Activated naive CD4-positive, alpha-beta T cell treated with anti-CD3 and anti-CD28 coated beads, Interleukin-2, amount 50 U/mL, for 24 hours (primary cell): ENCODE measurements at regions not wholly inside any gene's neighbourhood (a gene's known extent, or its start where the extent isn't known, plus 50 kb on each side); places are given as distances from the start of the nearest gene placed in this dataset.
A peak's percentile ranks its signal among the peaks of the same experiment; 100 is the strongest.
"Not testable (repeated sequence)": the region's sequence is repeated elsewhere in the genome, so short reads cannot be mapped to it uniquely, and the experiment has no call there.

Experiments used
- H3K27ac Mint-ChIP-seq: one replicate; pipeline ENCODE4 v1.8.0; 2021; ENCODE audit warnings: mild to moderate bottlenecking, mixed read lengths
- H3K27me3 Mint-ChIP-seq: one replicate; pipeline ENCODE4 v1.8.0; 2021; ENCODE audit warnings: mixed read lengths
- H3K36me3 Mint-ChIP-seq: one replicate; pipeline ENCODE4 v1.8.0; 2021; ENCODE audit warnings: mixed read lengths
- H3K4me1 Mint-ChIP-seq: one replicate; pipeline ENCODE4 v1.8.0; 2021; ENCODE audit warnings: mixed read lengths
- H3K4me3 Mint-ChIP-seq: one replicate; pipeline ENCODE4 v1.8.0; 2021; ENCODE audit warnings: mild to moderate bottlenecking, mixed read lengths
- H3K9me3 Mint-ChIP-seq: one replicate; pipeline ENCODE4 v1.8.0; 2021; ENCODE audit warnings: mixed read lengths

DNA sequence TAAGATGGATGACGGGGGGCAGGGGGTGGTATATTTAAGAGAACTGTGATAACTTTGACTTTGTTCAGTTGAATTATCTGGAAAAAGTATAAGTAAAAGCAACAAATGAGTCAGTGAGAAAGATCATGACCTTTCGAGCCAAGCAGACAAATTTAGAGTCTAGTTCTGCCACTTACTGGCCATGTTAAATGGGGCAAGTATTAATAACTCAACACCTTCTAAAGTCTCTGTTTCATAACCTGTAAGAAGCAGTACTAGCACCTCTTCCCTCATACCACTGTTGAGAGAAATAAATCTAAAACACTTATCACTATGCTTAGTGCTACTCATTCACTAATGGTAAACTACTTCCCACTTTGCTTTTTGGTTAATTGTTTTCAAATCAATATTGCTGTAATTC, 604.4 kb upstream of the LRRN3 start:
- no peak overlapping the region for H3K4me3 Mint-ChIP-seq
- H3K4me1 Mint-ChIP-seq, result no peaks in the 10 kb centered on the region
- H3K27me3 Mint-ChIP-seq, result no peaks in the 10 kb centered on the region
- H3K9me3 Mint-ChIP-seq, result peaks cover 11% of the 10 kb centered on the region
- H3K27ac Mint-ChIP-seq, result no peak overlapping the region
- H3K36me3 Mint-ChIP-seq, result peaks cover 5% of the 10 kb centered on the region

DNA sequence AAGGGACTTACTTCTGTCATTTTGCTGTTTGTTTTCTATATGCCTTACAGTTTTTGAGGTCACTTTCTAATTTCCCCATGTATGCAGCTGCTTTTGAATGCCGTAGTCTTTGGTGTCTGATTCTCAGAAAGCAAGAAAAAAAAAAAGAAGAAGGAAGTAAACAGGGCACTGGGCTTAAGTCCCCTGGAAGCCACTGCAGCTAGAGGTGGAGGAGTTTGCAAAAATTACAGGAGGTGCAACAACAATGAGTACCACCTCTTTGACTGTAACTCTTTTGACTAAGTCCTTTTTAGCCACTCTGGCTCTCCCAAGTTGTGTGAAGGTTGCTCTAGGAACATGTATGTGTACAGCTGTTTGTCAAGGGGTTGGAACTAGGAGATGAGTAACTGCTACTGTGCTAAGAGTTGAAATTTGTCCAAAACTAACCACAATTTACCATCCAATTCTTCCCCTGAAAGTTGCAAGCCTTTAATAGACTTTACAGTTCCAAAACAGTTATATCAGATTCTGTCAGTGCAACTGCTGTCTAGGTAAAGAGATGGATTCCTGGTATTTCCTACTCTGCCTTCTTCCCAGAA, 588.0 kb upstream of the LRRN3 start:
- no peaks in the 10 kb centered on the region for H3K9me3 Mint-ChIP-seq
- H3K36me3 Mint-ChIP-seq, result no peaks in the 10 kb centered on the region
- no peak overlapping the region for H3K4me3 Mint-ChIP-seq
- no peaks in the 10 kb centered on the region for H3K27me3 Mint-ChIP-seq
- no peak overlapping the region for H3K27ac Mint-ChIP-seq
- no peaks in the 10 kb centered on the region for H3K4me1 Mint-ChIP-seq

DNA sequence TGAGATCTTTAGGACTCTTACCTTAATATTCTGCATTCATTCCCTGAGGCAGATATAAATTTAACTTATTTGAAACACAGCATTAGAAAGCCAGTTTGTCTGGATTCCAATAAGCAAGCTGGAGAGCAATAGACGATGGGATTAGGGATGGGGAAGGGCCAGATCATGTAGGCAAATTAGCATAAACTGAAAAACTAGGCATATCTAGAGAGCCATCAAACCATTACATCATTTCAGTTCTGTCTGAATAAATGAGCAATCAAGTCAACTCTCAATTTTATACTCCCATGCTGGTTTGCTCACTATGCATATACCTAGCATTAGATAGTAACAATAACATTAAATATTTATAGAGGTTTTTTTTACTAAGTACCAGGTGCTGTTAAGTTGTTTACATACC, 583.6 kb upstream of the LRRN3 start:
- Mint-ChIP-seq H3K27ac (no peak overlapping the region), H3K36me3 (no peaks in the 10 kb centered on the region), H3K4me3 (no peak overlapping the region), H3K9me3 (no peaks in the 10 kb centered on the region), H3K27me3 (no peaks in the 10 kb centered on the region), H3K4me1 (no peaks in the 10 kb centered on the region)

DNA sequence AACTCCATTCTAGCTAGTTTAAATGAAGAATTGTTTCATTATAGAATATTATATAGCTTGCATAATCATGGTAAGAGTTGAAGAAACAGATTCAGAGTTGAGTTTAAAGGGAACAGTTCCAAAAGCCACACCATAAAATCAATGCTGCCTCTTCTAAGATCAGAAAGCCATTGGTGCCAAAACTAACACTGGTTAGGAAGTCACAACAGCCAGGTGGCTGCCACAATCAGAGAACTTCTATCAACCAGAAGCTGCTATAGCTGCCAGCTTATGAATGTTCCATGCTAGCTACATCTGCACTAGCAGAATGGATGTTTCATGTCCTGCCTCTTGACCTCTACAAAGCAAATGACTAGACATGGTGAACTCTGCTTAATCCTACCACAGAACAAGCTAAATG, 583.1 kb upstream of the LRRN3 start:
- Mint-ChIP-seq H3K27ac (no peak overlapping the region), H3K36me3 (no peaks in the 10 kb centered on the region), H3K4me1 (no peaks in the 10 kb centered on the region), H3K9me3 (no peaks in the 10 kb centered on the region), H3K4me3 (no peak overlapping the region), H3K27me3 (no peaks in the 10 kb centered on the region)

DNA sequence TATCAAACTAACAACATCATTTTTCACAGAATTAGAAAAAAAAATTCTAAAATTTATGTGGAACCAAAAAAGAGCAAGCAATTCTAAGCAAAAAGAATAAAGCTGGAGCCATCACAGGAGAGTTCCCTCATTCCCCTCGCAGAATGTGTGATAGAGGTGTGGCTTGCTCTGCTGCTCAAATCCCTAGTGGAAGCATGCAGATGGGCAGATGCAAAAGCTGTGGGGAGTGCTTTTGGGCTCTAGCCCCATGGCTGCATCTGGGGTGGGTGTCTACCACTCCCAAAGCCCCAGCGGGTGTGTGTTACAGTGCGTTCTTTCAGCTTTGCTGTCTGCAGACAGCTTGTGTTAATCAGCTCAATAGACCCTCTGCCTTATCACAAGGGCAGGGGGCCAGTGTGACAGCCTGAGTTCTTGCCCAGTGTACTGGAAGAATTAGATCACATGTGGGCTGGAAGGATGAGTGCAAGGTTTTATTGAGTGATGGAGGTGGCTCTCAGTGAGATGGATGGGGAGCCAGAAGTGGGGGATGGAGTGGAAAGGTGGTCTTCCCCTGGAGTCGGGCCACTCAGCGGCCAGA, 575.9 kb upstream of the LRRN3 start:
- H3K9me3 Mint-ChIP-seq, H3K27ac Mint-ChIP-seq, H3K4me3 Mint-ChIP-seq, H3K27me3 Mint-ChIP-seq, H3K4me1 Mint-ChIP-seq, H3K36me3 Mint-ChIP-seq: not testable (repeated sequence)

DNA sequence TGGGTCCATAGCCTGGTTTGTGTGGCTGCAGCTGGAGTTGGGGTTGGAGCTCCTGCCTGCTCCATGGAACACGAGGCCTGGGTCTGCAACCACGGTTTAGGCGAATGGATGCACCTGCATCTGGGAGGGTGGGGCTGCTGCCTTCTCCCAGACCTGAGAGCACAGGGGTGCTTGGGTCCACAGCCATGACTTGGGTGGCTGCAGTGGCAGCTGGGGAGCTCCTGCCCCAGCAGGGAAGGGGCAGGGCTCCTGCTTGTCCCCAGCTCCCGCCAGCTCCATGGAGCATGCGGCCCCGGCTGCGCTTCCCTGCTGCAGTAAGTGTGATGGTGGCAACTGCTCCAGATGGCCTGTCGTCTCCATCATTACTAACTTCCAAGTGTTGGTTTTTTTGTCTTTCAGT, 571.1 kb upstream of the LRRN3 start:
- Mint-ChIP-seq H3K9me3 (no peaks in the 10 kb centered on the region), H3K4me3 (no peak overlapping the region), H3K36me3 (no peaks in the 10 kb centered on the region), H3K27me3 (no peaks in the 10 kb centered on the region), H3K4me1 (no peaks in the 10 kb centered on the region), H3K27ac (no peak overlapping the region)

DNA sequence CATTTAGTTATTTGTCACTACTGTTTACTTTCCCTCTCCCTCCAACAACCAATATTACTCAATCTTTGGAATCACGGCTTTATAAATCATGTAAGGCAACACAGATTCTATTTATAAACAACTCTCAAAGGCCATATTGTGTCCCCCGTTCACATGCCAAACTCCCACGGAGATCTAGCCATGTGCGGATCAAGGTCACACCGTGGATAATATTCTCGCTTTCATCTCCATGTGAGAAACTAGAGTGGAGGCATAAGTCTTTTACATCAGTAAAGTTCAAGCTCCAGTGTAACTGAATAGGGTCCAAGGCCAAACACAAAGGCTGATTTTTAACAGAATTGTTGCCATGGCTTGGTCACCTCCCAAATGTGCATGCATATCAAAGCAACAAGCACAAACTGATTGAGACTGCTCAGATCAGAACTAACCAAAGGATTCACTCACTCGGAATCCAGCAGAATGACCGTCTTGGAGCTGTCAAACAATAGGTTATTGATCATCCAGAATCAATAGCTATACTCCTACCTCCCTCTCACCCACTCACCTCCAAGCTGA, 569.5 kb upstream of the LRRN3 start:
- H3K9me3 Mint-ChIP-seq, result no peaks in the 10 kb centered on the region
- no peaks in the 10 kb centered on the region for H3K4me1 Mint-ChIP-seq
- H3K4me3 Mint-ChIP-seq, result no peak overlapping the region
- no peaks in the 10 kb centered on the region for H3K36me3 Mint-ChIP-seq
- no peaks in the 10 kb centered on the region for H3K27me3 Mint-ChIP-seq
- H3K27ac Mint-ChIP-seq, result no peak overlapping the region

DNA sequence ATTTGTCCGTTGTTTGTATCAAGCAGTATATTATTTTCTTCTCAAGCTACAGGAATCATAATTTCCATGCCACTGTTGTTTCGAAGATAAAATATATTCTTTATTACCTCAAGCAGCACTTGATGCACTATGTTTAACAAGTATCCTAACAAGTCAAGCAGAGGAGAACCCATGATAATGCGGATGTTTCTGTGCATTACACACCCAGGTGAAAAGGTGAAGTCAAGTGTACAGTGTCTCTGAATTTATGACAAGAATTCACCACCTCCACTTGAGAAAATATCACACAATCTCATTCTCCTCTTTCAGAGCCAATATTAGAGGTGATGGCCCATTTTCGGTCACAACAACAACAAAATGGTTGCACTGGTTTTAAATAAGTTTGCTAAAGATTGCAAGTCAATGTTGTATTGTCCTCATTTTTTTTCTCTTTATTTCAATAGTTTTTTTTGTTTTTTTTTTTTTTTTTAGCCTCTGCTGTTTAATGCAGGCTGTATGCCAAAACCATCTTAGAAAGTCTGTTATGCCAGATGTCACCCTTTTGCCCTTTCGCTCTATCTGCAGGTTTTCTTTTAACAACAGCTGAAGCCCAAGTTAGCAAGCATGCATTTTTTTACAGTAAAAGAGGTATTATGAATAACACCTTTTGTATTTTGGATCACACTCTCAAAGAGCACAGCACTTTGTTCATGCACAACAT, 568.7 kb upstream of the LRRN3 start:
- Mint-ChIP-seq H3K9me3 (no peaks in the 10 kb centered on the region), H3K27ac (no peak overlapping the region), H3K4me1 (no peaks in the 10 kb centered on the region), H3K36me3 (no peaks in the 10 kb centered on the region), H3K27me3 (no peaks in the 10 kb centered on the region), H3K4me3 (no peak overlapping the region)

DNA sequence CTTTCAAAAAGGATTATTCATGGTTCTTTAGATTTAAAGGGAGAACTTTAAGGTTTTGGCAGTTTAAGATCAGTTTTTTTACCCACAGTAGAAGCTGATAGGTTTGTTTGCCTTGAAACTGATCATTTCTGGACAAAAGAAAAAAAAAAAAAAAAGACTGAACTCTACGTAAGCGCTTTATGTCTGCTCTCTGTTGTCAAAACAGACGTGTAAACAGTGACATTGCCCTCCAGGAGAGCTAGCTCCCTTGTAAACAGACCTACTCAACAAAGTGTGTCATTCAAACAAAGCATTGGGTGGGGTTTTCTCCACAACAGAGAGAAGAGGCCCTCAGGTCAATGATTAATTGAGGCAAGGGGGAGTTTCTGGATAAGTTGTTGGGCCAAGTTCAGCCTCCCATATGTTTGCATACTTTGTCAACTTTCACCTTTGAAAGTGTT, 568.1 kb upstream of the LRRN3 start:
- Mint-ChIP-seq H3K27me3 (no peaks in the 10 kb centered on the region), H3K4me1 (no peaks in the 10 kb centered on the region), H3K27ac (no peak overlapping the region), H3K36me3 (no peaks in the 10 kb centered on the region), H3K4me3 (no peak overlapping the region), H3K9me3 (no peaks in the 10 kb centered on the region)

DNA sequence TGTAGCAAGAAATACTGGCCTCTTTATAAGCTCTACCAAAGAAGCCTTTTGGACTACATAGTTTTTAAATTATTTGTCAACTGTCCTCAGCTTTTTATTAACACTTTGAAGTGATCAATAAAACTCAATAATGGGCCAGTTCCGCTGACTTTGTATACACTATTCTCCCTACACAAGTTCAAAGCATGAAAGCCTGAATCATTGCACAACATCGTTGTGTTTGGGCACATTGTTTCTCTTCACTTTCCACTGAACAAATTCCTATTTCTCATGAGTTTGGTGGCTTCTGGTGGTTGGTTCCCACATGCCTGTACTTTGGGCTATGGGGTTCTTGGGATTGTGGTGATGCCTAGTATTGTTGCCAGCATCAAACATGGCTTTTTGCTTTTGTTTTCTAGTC, 561.8 kb upstream of the LRRN3 start:
- no peaks in the 10 kb centered on the region for H3K27me3 Mint-ChIP-seq
- no peaks in the 10 kb centered on the region for H3K36me3 Mint-ChIP-seq
- no peak overlapping the region for H3K4me3 Mint-ChIP-seq
- no peak overlapping the region for H3K27ac Mint-ChIP-seq
- no peaks in the 10 kb centered on the region for H3K4me1 Mint-ChIP-seq
- no peaks in the 10 kb centered on the region for H3K9me3 Mint-ChIP-seq

DNA sequence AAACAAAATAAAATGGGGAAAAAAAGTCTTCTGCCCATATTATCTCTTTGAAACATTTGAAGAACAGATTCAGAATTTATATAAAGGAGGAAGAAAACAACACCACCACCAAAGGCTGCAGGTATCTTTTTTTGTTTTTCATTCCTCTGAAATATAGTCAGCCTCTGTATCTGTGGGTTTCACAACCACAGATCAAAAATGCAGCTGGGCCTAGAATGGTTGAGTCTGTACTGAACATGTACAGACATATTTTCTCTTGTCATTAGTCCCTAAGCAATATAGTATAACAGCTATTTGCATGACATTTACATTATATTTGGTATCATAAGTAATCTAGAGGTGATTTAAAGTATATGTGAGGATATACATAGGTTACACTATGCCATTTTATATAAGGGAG, 559.7 kb upstream of the LRRN3 start:
- H3K9me3 Mint-ChIP-seq, result no peaks in the 10 kb centered on the region
- no peak overlapping the region for H3K4me3 Mint-ChIP-seq
- H3K27me3 Mint-ChIP-seq, result no peaks in the 10 kb centered on the region
- no peaks in the 10 kb centered on the region for H3K36me3 Mint-ChIP-seq
- H3K27ac Mint-ChIP-seq, result no peak overlapping the region
- no peaks in the 10 kb centered on the region for H3K4me1 Mint-ChIP-seq

DNA sequence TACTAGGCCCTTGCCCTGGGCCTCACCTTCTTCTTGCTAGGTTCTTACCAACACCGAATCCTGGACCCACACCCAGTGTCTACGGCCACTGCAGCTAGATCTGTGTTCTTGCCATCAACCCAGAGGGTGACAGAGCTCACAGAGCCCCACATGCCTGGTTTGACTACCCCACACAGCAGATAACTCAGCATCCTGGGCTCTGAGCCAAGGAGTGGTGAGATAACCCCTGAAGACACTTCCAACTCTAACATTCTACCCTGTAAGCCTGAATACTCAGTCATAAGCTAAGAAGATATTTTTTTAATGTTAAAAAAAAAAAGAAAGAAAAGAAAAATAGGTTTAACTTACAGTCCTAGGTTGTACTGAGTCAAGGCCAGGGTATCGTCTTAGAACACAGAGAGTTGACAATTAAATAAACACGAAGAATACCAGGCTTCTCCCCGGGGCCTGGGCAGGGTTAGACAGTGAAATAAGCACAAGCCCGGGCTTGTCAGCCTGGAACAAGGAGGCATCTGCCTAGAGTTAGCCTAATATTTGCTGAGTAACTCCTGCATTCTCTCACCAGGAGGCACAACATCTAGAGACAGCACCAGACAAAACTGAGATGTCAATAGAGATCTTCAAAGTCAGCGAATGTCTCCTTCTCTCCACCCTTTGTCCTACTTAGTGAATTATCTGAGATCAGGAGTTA, 556.5 kb upstream of the LRRN3 start:
- Mint-ChIP-seq H3K27me3 (no peaks in the 10 kb centered on the region), H3K27ac (no peak overlapping the region)

DNA sequence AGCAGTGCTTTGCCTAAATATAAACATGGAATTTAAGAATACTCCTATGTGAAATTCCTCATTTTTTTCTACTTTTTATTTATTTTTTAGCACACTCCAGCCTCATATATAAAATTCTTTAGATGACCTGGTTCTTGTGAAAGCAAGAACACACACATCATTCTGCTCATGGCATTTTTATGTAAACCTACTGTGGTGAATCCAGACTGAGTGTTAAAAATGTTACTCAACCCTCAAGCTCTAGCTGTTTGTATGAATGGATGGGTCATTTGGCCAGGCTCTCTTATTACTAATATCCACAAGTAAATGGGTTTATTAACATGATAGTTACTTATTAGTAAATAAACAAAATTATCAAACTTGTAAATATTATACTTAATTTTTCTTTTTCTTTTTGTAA, 551.7 kb upstream of the LRRN3 start:
- Mint-ChIP-seq H3K4me3 (no peak overlapping the region), H3K4me1 (no peaks in the 10 kb centered on the region), H3K27me3 (no peaks in the 10 kb centered on the region), H3K36me3 (no peaks in the 10 kb centered on the region), H3K27ac (no peak overlapping the region), H3K9me3 (no peaks in the 10 kb centered on the region)

More for the DNA sequence above, 556.5 kb upstream of the LRRN3 start:
- no peaks in the 10 kb centered on the region for H3K36me3 Mint-ChIP-seq
- no peak overlapping the region for H3K4me3 Mint-ChIP-seq
- no peaks in the 10 kb centered on the region for H3K4me1 Mint-ChIP-seq
- H3K9me3 Mint-ChIP-seq, result no peaks in the 10 kb centered on the region

DNA sequence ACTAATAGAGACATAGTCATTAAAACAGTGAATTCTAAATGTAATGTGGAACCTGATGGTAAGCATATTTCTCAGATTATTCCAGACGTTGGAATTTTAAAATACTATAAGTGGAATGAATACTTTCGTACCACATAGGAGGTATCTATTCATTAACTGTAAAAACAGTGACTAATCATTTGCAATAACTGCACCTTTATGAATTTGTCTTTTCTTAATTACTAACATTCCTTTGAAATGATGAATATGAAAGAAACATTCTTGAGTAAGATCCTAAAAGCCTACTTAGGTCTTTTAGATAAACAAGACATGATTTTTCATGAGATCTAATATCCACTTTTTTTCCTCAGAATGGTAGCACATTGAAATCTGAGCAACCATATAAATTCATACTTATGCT, 549.0 kb upstream of the LRRN3 start:
- Mint-ChIP-seq H3K27ac (no peak overlapping the region), H3K36me3 (no peaks in the 10 kb centered on the region), H3K9me3 (no peaks in the 10 kb centered on the region), H3K27me3 (no peaks in the 10 kb centered on the region), H3K4me3 (no peak overlapping the region), H3K4me1 (no peaks in the 10 kb centered on the region)

DNA sequence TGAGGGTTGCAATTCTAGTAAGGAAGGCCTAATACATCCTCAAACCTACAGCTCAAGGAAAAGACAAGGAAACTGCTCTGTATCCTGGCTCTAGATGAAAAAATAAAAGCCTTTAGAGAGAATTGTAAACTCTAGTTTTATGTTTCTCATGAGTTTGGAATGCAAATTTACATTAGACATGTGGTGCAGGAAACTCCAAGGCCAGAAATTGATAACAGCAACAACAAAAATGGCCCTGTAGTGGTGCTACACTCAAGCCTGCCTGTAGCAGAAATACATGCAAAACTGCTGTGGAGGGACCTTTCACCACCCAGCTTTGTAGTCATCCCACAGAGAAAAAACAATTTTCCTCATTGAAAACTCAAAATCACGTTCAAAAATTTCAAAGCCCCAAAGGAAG, 546.7 kb upstream of the LRRN3 start:
- Mint-ChIP-seq H3K4me1 (no peaks in the 10 kb centered on the region), H3K36me3 (no peaks in the 10 kb centered on the region), H3K27me3 (no peaks in the 10 kb centered on the region), H3K4me3 (no peak overlapping the region), H3K9me3 (no peaks in the 10 kb centered on the region), H3K27ac (no peak overlapping the region)

DNA sequence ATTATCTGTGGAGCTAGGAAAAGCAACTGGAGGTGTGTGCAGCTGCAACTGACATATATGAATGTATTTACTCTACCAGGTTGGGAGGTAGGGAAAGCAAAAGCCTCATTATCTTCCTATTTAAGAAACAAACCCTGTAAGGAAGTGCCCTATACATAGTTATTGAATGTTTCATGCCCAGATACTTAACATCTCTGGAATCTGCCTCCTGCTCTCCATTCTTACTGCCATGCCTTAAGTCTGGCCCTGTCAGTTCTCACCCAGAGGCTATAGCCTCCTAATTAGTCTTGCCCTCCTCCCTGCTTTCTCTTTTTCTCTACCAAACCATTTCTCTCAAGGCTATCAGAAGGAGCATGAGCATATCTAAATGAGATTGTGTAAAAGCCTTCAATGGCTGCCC, 542.6 kb upstream of the LRRN3 start:
- Mint-ChIP-seq H3K9me3 (peaks cover 15% of the 10 kb centered on the region), H3K27ac (peak overlapping the region; percentile 42)

More for the DNA sequence above, 542.6 kb upstream of the LRRN3 start:
- H3K4me3 Mint-ChIP-seq, result no peak overlapping the region
- H3K4me1 Mint-ChIP-seq, result no peaks in the 10 kb centered on the region
- H3K27me3 Mint-ChIP-seq, result no peaks in the 10 kb centered on the region
- H3K36me3 Mint-ChIP-seq, result peaks cover 2% of the 10 kb centered on the region
